Fibroblast of mammary gland (primary cell): ENCODE measurements at regions not wholly inside any gene's neighbourhood (a gene's known extent, or its start where the extent isn't known, plus 50 kb on each side); places are given as distances from the start of the nearest gene placed in this dataset.

Experiments used
- DNase-seq: peaks from one replicate; pipeline ENCODE4 v3.0.0-alpha.2; 2010; ENCODE audit warnings: low read depth
- H3K4me3 ChIP-seq: 2 replicates; pipeline ENCODE4 v1.5.1; 2011; ENCODE audit warnings: low read depth, mild to moderate bottlenecking, low read length, moderate library complexity; ENCODE audit not compliant: control insufficient read depth
- TF ChIP-seq, protein P1 (sequence below): conservative IDR thresholded peaks from 2 replicates; pipeline ENCODE4 v1.5.1; 2011; ENCODE audit warnings: low read depth, low read length, inconsistent platforms; ENCODE audit not compliant: control insufficient read depth, insufficient read depth

DNA sequence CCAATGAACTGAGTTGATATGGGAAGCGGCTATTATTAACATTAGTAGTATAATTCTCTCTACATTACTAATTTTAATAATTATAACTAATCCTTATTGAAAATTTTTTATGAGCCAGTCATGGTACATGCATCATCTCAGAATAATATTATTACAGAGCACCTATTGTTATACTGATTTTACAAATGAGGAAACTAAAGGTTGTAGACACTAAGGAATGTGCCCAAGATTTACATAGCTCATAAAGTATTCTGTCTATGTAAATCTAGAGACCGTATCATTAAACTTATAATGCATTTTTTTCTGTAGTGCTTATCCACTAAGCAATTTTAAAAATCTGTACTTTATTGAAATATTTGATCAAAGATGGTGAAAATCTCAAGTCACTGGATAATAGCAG, 825.9 kb downstream of the PLA2G4A start:
- TF ChIP-seq, protein P1, sequence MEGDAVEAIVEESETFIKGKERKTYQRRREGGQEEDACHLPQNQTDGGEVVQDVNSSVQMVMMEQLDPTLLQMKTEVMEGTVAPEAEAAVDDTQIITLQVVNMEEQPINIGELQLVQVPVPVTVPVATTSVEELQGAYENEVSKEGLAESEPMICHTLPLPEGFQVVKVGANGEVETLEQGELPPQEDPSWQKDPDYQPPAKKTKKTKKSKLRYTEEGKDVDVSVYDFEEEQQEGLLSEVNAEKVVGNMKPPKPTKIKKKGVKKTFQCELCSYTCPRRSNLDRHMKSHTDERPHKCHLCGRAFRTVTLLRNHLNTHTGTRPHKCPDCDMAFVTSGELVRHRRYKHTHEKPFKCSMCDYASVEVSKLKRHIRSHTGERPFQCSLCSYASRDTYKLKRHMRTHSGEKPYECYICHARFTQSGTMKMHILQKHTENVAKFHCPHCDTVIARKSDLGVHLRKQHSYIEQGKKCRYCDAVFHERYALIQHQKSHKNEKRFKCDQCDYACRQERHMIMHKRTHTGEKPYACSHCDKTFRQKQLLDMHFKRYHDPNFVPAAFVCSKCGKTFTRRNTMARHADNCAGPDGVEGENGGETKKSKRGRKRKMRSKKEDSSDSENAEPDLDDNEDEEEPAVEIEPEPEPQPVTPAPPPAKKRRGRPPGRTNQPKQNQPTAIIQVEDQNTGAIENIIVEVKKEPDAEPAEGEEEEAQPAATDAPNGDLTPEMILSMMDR: no peak
- no peak for DNase-seq
- H3K4me3 ChIP-seq: no peak overlapping the region

DNA sequence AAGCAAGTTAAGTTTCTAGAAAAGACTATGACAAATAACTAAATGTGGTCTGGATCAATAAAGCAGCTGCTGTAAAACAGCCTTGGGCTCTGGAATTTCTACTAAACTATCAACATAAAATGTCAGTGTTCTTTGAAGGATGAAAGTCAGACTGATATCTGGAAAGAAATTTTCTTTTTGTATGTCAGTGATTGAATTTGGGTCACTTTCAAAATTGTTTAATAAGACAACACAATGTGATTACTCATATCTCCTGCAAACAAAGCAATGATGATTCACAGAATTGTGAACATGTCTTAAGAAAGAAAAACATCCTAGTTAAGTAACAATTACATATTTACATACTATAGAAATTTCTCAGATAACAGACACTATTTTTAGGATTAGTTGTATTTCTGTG, 826.4 kb downstream of the PLA2G4A start:
- DNase-seq: peak; percentile 47
- H3K4me3 ChIP-seq: no peak overlapping the region
- TF ChIP-seq, protein P1: no peak

DNA sequence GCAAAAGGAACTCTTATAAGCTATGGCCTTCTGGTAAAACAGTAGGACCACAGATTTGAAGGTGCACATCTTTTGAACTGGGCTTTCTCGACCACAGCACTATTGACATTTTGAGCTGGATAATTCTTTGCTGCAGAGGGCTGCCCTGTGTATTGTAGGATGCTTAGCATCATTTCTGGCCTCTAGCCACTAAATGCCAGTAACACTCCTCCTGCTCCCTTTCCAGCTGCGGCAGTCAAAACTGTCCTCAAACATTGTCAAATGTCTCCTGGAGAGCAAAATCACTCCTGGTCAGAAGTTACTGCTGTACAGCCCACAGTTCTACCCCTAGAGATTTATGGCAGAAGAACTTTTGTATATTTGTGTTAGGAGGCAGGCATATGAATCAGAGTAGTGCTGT, 836.7 kb downstream of the PLA2G4A start:
- no peak overlapping the region for H3K4me3 ChIP-seq
- DNase-seq: no peak
- TF ChIP-seq, protein P1: no peak

DNA sequence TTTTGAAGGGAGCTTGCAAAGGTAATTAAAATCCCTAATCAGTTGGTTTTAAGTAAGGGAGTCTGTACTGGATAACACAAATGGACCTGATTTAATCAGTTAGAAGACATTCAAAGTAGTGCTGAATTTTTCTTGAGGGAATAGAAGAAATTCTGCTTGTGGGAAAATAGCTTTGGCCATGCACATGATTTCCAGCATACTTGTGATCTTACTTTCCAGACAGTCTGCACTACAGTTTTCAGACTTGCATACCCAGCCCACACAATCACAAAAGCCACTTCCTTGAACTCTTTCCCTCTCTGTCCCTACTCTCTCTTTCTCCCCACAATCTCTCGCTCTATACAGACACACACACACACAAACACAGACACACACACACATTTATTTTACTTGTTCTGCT, 852.1 kb downstream of the PLA2G4A start:
- peak; percentile 36 for DNase-seq
- H3K4me3 ChIP-seq: no peak overlapping the region
- TF ChIP-seq, protein P1: no peak

DNA sequence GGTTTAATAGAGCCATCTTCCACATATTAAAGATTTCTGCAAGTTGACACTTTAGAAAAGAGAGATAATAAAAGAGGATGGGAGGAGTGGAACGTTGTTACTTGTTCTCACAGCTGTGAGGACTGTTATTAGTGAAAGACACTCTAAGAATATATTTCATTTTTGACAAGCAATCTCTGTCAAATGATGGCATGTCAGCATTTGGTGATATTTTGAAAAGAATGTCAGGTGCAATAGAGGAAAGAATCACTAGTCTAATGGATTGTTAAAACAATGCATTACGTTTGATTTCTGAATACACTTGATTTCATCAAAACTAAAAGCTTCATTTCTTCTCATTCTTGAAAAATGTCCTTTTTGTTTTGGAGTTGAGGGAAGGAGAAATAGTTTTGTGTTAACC, 853.4 kb downstream of the PLA2G4A start:
- DNase-seq: no peak
- TF ChIP-seq, protein P1: no peak
- no peak overlapping the region for H3K4me3 ChIP-seq

DNA sequence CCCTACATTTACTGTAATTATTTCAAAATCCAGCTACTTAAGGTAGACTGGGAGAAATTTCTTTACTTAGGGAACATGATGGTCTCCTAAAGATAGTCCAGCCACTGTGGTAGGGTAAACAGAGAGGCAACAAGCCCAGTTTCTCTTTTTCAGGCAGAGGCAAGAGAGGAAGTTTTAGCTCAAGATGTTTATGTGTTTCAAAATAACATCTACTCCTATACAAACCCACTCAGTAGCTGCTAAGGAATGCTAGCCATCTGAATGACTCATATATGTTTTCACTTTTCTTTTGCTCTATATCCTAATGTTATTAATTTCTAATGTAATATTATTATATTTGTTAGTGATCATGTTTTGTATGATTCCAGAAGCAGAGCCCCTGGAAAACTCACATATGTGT, 856.6 kb downstream of the PLA2G4A start:
- DNase-seq: peak; percentile 59
- H3K4me3 ChIP-seq: no peak overlapping the region
- TF ChIP-seq, protein P1: no peak

DNA sequence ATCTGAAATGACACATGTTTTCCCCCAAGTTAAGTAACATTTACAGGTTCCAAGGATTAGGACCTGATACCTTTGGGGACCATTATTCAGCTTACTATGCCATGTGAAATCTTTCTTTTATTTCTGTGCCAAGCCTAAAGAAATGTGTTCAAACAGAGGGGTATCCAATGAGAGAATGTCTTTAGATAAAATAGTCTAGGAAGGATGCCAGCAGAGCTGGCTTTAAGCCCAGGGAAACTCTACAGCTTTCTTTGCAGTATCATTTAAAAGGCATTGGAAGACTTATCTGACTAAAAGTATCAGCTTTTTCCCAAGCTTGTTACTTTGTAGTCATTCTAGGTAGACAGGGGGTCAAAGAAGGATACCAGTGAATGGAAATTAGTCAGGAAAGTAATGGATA, 860.4 kb downstream of the PLA2G4A start:
- TF ChIP-seq, protein P1: no peak
- no peak overlapping the region for H3K4me3 ChIP-seq
- DNase-seq: peak; percentile 76
